HFFc6 (cell line): ENCODE measurements at regions not wholly inside any gene's neighbourhood (a gene's known extent, or its start where the extent isn't known, plus 50 kb on each side); places are given as distances from the start of the nearest gene placed in this dataset.

Source experiments
- DNase-seq: peaks from one replicate; pipeline ENCODE4 v3.0.0-alpha.2; 2018
- H3K27ac Mint-ChIP-seq: 2 replicates; pipeline ENCODE4 v1.8.0; 2020; ENCODE audit warnings: mild to moderate bottlenecking, mixed read lengths
- H3K27me3 Mint-ChIP-seq: 2 replicates; pipeline ENCODE4 v1.8.0; 2021; ENCODE audit warnings: mild to moderate bottlenecking, moderate library complexity, mixed read lengths; ENCODE audit not compliant: insufficient read depth
- H3K36me3 Mint-ChIP-seq: 2 replicates; pipeline ENCODE4 v1.8.0; 2021; ENCODE audit warnings: low read depth, mixed read lengths
- H3K4me1 Mint-ChIP-seq: 2 replicates; pipeline ENCODE4 v1.8.0; 2020; ENCODE audit warnings: low read depth, mixed read lengths
- H3K4me3 Mint-ChIP-seq: 2 replicates; pipeline ENCODE4 v1.8.0; 2020; ENCODE audit warnings: mild to moderate bottlenecking, moderate library complexity, mixed read lengths
- H3K9me3 Mint-ChIP-seq: 2 replicates; pipeline ENCODE4 v1.8.0; 2020; ENCODE audit warnings: mild to moderate bottlenecking, mixed read lengths
- TF ChIP-seq, protein P1 (sequence below): fragments of 200-600 bp; sonication (generic); IDR thresholded peaks from 2 replicates; pipeline ENCODE4 v1.5.0; 2021; ENCODE audit warnings: antibody characterized with exemption, mild to moderate bottlenecking

DNA sequence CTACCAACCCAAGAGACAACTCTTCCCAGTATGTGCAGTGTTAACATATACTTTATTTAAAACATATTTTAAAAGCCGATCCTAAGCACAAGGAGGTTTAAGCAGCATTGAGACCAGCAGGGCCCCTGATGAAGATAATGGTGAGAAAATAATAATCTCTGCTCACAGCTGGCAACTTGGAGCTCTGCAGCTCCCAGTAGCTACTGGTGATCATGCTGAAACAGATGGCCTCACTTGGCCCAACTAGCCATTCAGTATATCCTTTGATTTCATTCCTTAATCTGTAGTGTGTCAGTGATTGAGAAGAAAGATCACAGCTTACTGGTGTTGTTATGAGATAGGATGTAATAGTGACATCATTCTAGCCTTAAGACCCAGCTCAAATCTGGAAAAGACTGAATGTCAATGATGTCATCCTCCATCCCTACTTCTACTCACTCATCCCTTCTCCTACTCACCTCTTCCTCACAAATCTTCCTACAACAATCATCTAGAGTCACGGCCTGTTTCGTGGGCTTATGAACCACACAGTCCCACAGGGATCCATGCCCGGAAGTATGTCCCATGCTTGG is 817.9 kb downstream of the PLA2G4A start:
- Mint-ChIP-seq H3K4me3 (no peak overlapping the region), H3K36me3 (no peaks in the 10 kb centered on the region), H3K27ac (no peak overlapping the region), H3K27me3 (no peaks in the 10 kb centered on the region), H3K4me1 (no peaks in the 10 kb centered on the region), H3K9me3 (no peaks in the 10 kb centered on the region)
- TF ChIP-seq, protein P1, sequence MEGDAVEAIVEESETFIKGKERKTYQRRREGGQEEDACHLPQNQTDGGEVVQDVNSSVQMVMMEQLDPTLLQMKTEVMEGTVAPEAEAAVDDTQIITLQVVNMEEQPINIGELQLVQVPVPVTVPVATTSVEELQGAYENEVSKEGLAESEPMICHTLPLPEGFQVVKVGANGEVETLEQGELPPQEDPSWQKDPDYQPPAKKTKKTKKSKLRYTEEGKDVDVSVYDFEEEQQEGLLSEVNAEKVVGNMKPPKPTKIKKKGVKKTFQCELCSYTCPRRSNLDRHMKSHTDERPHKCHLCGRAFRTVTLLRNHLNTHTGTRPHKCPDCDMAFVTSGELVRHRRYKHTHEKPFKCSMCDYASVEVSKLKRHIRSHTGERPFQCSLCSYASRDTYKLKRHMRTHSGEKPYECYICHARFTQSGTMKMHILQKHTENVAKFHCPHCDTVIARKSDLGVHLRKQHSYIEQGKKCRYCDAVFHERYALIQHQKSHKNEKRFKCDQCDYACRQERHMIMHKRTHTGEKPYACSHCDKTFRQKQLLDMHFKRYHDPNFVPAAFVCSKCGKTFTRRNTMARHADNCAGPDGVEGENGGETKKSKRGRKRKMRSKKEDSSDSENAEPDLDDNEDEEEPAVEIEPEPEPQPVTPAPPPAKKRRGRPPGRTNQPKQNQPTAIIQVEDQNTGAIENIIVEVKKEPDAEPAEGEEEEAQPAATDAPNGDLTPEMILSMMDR: no peak
- DNase-seq: no peak

DNA sequence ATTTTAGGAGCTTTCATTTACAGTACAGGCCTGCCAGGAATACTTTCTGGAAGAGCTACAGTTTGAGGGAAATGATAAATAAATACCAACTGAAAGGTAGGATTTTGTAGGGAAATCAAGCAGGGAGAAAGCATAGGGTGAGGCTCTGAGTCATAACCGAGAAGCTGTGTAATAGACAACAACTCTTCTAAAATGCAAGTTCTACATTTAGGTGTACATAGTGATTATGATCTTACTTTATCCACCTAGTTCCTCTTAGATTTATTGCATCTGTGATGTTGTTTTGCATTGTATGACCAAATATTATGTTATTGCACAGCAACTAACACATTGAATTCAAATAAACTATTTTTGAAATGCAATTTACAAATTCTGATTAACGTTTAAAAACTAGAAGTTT is 819.3 kb downstream of the PLA2G4A start:
- TF ChIP-seq, protein P1: no peak
- DNase-seq: no peak
- no peak overlapping the region for H3K27ac Mint-ChIP-seq
- no peaks in the 10 kb centered on the region for H3K27me3 Mint-ChIP-seq
- no peaks in the 10 kb centered on the region for H3K9me3 Mint-ChIP-seq
- no peaks in the 10 kb centered on the region for H3K4me1 Mint-ChIP-seq
- no peak overlapping the region for H3K4me3 Mint-ChIP-seq
- H3K36me3 Mint-ChIP-seq: no peaks in the 10 kb centered on the region

DNA sequence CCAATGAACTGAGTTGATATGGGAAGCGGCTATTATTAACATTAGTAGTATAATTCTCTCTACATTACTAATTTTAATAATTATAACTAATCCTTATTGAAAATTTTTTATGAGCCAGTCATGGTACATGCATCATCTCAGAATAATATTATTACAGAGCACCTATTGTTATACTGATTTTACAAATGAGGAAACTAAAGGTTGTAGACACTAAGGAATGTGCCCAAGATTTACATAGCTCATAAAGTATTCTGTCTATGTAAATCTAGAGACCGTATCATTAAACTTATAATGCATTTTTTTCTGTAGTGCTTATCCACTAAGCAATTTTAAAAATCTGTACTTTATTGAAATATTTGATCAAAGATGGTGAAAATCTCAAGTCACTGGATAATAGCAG is 825.9 kb downstream of the PLA2G4A start:
- DNase-seq: no peak
- Mint-ChIP-seq H3K4me1 (no peaks in the 10 kb centered on the region), H3K36me3 (no peaks in the 10 kb centered on the region), H3K27me3 (no peaks in the 10 kb centered on the region), H3K9me3 (no peaks in the 10 kb centered on the region; the same call in 1 of the 2 replicates), H3K4me3 (no peak overlapping the region), H3K27ac (no peak overlapping the region)
- TF ChIP-seq, protein P1: no peak

DNA sequence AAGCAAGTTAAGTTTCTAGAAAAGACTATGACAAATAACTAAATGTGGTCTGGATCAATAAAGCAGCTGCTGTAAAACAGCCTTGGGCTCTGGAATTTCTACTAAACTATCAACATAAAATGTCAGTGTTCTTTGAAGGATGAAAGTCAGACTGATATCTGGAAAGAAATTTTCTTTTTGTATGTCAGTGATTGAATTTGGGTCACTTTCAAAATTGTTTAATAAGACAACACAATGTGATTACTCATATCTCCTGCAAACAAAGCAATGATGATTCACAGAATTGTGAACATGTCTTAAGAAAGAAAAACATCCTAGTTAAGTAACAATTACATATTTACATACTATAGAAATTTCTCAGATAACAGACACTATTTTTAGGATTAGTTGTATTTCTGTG is 826.4 kb downstream of the PLA2G4A start:
- Mint-ChIP-seq H3K9me3 (no peaks in the 10 kb centered on the region; the same call in 1 of the 2 replicates), H3K27me3 (no peaks in the 10 kb centered on the region), H3K36me3 (no peaks in the 10 kb centered on the region), H3K4me1 (no peaks in the 10 kb centered on the region), H3K4me3 (no peak overlapping the region), H3K27ac (no peak overlapping the region)
- no peak for DNase-seq
- TF ChIP-seq, protein P1: no peak

DNA sequence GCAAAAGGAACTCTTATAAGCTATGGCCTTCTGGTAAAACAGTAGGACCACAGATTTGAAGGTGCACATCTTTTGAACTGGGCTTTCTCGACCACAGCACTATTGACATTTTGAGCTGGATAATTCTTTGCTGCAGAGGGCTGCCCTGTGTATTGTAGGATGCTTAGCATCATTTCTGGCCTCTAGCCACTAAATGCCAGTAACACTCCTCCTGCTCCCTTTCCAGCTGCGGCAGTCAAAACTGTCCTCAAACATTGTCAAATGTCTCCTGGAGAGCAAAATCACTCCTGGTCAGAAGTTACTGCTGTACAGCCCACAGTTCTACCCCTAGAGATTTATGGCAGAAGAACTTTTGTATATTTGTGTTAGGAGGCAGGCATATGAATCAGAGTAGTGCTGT is 836.7 kb downstream of the PLA2G4A start:
- Mint-ChIP-seq H3K27me3 (no peaks in the 10 kb centered on the region; the same call in none of the 2 replicates), H3K4me1 (no peaks in the 10 kb centered on the region), H3K9me3 (no peaks in the 10 kb centered on the region), H3K36me3 (no peaks in the 10 kb centered on the region), H3K27ac (no peak overlapping the region), H3K4me3 (no peak overlapping the region)
- TF ChIP-seq, protein P1: no peak
- no peak for DNase-seq

DNA sequence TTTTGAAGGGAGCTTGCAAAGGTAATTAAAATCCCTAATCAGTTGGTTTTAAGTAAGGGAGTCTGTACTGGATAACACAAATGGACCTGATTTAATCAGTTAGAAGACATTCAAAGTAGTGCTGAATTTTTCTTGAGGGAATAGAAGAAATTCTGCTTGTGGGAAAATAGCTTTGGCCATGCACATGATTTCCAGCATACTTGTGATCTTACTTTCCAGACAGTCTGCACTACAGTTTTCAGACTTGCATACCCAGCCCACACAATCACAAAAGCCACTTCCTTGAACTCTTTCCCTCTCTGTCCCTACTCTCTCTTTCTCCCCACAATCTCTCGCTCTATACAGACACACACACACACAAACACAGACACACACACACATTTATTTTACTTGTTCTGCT is 852.1 kb downstream of the PLA2G4A start:
- H3K4me3 Mint-ChIP-seq: no peak overlapping the region
- peak overlapping the region; percentile 32; the same call in 1 of the 2 replicates for H3K27ac Mint-ChIP-seq
- H3K4me1 Mint-ChIP-seq: peaks cover 23% of the 10 kb centered on the region
- TF ChIP-seq, protein P1: no peak
- H3K36me3 Mint-ChIP-seq: no peaks in the 10 kb centered on the region
- DNase-seq: peak; percentile 13
- H3K27me3 Mint-ChIP-seq: no peaks in the 10 kb centered on the region
- no peaks in the 10 kb centered on the region for H3K9me3 Mint-ChIP-seq
